ENCODE measurements at regions not wholly inside any gene's neighbourhood (a gene's known extent, or its start where the extent isn't known, plus 50 kb on each side); places are given as distances from the start of the nearest gene placed in this dataset.

DNA sequence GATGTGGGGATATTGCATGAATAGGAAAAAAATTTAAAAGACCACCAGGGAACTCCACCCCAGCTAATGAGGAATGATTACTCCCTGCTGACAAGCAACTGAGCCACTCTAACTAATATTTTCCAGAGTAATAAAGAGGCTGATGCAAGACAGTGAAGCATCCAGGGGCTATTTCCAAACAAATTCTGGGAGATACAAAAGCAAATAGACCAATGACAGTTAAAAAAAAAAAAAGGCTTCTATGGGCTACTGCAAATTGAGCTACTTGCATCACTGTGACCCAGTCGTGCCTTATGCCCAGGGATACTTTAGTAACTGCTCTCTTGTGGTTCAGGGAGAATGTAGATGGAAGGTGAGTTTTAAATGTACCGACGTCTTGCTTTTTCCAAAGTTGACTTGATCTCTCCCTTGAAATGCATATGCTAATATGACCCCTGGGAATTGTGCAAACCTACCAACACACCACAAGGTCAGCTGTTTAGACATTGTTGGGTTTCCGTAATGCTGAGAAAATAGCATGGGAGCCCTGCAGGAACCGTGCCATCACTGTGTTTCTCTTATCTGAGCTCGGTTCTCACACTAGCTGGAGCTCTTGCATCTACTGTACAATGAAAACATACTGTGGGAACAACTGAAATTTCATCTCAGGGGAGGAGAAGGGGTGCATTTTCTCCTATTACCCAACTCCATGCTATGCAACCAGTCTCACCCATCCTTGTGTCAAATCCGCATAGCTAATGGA lies 250.6 kb upstream of the MAP3K1 start:
- no peaks in the 10 kb centered on the region for H3K36me3 ChIP-seq (ENCODE audit: insufficient read depth, insufficient read length, low read length)
- TF ChIP-seq SUZ12 (IDR thresholded peaks at IDR 0.05; ENCODE audit: extremely low read depth, insufficient read depth, insufficient read length): no peak
- TF ChIP-seq ZNF274 (IDR thresholded peaks at IDR 0.05; ENCODE audit: low read depth, low read length): no peak
- TF ChIP-seq YY1 (IDR thresholded peaks at IDR 0.05; ENCODE audit: insufficient read depth, insufficient read length): no peak
- H3K9ac ChIP-seq (ENCODE audit: insufficient read length, low read depth): no peak overlapping the region
- H3K27me3 ChIP-seq (ENCODE audit: insufficient read depth, insufficient read length): no peaks in the 10 kb centered on the region
- DNase-seq (ENCODE audit: low read depth, low spot score): no peak
- no peak overlapping the region for H3K4me3 ChIP-seq (ENCODE audit: insufficient read length, low read depth)
- no peaks in the 10 kb centered on the region for H3K9me3 ChIP-seq (ENCODE audit: insufficient read depth, low read length)
- H3K4me1 ChIP-seq (ENCODE audit: insufficient read depth, insufficient read length): no peaks in the 10 kb centered on the region

DNA sequence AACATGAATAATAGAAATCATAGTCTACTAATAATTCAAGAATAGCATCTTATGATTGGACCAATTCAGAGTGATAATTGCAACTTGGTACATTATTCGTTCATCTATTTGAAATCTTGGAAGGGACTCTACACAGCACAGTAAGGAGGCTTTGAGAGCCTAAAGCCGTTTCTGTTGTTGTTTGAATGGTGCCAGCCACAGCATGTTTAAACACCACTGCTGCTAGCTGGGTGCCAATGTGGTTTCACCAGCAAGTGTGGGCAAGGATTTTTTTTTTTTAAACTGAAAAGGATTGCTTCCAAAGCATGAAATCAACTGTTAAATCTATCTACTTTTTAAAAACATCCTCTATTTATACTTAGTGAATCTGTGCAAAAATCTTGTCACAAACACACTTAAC lies 253.9 kb upstream of the MAP3K1 start:
- H3K9ac ChIP-seq (ENCODE audit: insufficient read length, low read depth): no peak overlapping the region
- no peaks in the 10 kb centered on the region for H3K27me3 ChIP-seq (ENCODE audit: insufficient read depth, insufficient read length)
- no peaks in the 10 kb centered on the region for H3K36me3 ChIP-seq (ENCODE audit: insufficient read depth, insufficient read length, low read length)
- H3K4me3 ChIP-seq (ENCODE audit: insufficient read length, low read depth): no peak overlapping the region
- TF ChIP-seq SUZ12 (IDR thresholded peaks at IDR 0.05; ENCODE audit: extremely low read depth, insufficient read depth, insufficient read length) (no peak), ZNF274 (IDR thresholded peaks at IDR 0.05; ENCODE audit: low read depth, low read length) (no peak)
- H3K4me1 ChIP-seq (ENCODE audit: insufficient read depth, insufficient read length): no peaks in the 10 kb centered on the region
- no peaks in the 10 kb centered on the region for H3K9me3 ChIP-seq (ENCODE audit: insufficient read depth, low read length)
- DNase-seq (ENCODE audit: low read depth, low spot score): no peak

DNA sequence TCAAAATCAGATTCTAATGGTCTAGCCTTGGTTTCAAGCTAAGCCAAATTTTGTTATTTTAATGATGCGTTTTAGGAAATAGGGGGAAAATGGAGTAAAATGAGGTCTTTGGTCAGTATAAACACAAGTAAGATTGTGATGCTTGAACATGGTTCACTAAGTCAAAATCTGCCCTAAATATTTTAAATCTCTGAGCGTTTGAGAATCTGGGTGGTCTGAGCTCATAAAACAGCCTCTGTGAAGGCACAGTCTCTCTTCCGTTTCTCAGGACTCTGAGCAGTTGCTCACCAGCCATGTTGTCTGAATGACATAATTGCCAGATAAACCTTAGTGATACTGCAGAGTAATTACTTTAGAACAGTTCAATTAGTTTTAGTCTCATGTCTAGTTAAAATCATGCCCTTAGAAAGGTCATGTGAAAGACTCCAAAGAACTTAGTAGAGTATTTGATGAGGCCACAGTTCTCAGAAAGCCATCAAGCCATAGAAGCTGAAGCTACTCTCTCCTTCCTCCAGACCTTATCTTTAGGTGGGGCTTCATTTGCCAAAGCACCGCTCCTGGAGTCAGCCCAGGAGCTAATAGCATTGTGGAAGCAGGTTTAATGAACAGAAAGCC lies 257.1 kb upstream of the MAP3K1 start:
- Histone ChIP-seq H3K4me1 (ENCODE audit: insufficient read depth, insufficient read length) (no peaks in the 10 kb centered on the region), H3K27me3 (ENCODE audit: insufficient read depth, insufficient read length) (no peaks in the 10 kb centered on the region), H3K9ac (ENCODE audit: insufficient read length, low read depth) (no peak overlapping the region), H3K9me3 (ENCODE audit: insufficient read depth, low read length) (no peaks in the 10 kb centered on the region), H3K36me3 (ENCODE audit: insufficient read depth, insufficient read length, low read length) (no peaks in the 10 kb centered on the region), H3K4me3 (ENCODE audit: insufficient read length, low read depth) (no peak overlapping the region)
- TF ChIP-seq ZNF274 (IDR thresholded peaks at IDR 0.05; ENCODE audit: low read depth, low read length): no peak
- TF ChIP-seq YY1 (IDR thresholded peaks at IDR 0.05; ENCODE audit: insufficient read depth, insufficient read length): no peak
- no peak for TF ChIP-seq SUZ12 (IDR thresholded peaks at IDR 0.05; ENCODE audit: extremely low read depth, insufficient read depth, insufficient read length)
- no peak for DNase-seq (ENCODE audit: low read depth, low spot score)

DNA sequence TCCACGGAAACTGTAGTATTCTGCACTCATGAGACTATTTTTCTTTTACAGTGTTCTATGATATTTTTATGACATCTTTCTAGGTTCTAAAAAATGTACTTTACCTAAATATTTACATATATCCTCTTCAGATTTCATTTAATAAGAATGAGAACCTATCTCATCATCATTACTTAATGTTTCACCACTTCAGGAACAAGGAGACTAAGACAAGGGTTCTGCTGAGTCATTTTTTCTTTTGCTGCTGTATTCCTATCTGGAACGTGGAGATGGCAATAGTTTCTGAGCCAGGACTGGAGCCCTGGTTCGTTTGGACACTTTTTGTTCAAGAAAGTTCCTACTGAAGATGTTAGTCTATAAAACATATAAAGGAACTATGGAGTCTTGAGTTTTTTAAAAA lies 258.2 kb upstream of the MAP3K1 start:
- H3K4me1 ChIP-seq (ENCODE audit: insufficient read depth, insufficient read length): no peaks in the 10 kb centered on the region
- DNase-seq (ENCODE audit: low read depth, low spot score): no peak

DNA sequence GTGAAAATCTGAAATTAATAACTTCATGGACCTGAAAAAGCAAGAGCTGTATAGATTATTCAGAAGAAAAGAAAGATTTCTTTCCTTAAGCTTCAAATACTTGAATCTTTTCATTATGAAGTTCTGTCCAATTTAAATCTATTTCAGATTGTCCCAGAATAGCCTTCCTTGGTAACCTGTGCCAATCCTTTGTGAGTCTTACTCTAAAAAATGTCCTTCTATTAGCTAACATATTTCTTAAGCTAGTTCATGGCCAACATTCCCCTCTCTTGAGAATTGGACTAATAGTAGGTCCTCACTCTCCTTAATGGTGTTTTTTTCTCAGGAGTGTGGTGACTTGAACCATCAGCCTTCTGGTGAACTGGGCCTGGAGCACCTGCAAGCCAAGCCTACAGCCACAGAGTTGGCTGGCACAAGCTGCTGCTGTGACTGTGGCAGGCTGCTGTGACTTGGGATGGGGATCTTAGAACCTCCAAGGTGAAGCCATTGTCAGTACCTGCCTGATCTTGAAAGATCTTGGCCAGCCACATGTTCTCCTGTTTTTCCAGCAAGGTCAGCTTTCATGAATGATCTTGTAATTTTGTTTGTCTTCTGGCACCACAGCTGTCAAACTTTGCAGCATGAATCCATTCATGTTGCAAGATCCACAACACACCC lies 262.6 kb upstream of the MAP3K1 start:
- H3K4me1 ChIP-seq (ENCODE audit: insufficient read depth, insufficient read length): no peaks in the 10 kb centered on the region
- TF ChIP-seq ZNF274 (IDR thresholded peaks at IDR 0.05; ENCODE audit: low read depth, low read length): no peak
- TF ChIP-seq SUZ12 (IDR thresholded peaks at IDR 0.05; ENCODE audit: extremely low read depth, insufficient read depth, insufficient read length): no peak
- no peak for TF ChIP-seq YY1 (IDR thresholded peaks at IDR 0.05; ENCODE audit: insufficient read depth, insufficient read length)
- no peak for DNase-seq (ENCODE audit: low read depth, low spot score)

More for the DNA sequence above, 258.2 kb upstream of the MAP3K1 start:
- no peak overlapping the region for H3K9ac ChIP-seq (ENCODE audit: insufficient read length, low read depth)
- H3K27me3 ChIP-seq (ENCODE audit: insufficient read depth, insufficient read length): no peaks in the 10 kb centered on the region
- no peaks in the 10 kb centered on the region for H3K36me3 ChIP-seq (ENCODE audit: insufficient read depth, insufficient read length, low read length)
- H3K4me3 ChIP-seq (ENCODE audit: insufficient read length, low read depth): no peak overlapping the region
- TF ChIP-seq ZNF274 (IDR thresholded peaks at IDR 0.05; ENCODE audit: low read depth, low read length) (no peak), YY1 (IDR thresholded peaks at IDR 0.05; ENCODE audit: insufficient read depth, insufficient read length) (no peak), SUZ12 (IDR thresholded peaks at IDR 0.05; ENCODE audit: extremely low read depth, insufficient read depth, insufficient read length) (no peak)
- H3K9me3 ChIP-seq (ENCODE audit: insufficient read depth, low read length): no peaks in the 10 kb centered on the region

DNA sequence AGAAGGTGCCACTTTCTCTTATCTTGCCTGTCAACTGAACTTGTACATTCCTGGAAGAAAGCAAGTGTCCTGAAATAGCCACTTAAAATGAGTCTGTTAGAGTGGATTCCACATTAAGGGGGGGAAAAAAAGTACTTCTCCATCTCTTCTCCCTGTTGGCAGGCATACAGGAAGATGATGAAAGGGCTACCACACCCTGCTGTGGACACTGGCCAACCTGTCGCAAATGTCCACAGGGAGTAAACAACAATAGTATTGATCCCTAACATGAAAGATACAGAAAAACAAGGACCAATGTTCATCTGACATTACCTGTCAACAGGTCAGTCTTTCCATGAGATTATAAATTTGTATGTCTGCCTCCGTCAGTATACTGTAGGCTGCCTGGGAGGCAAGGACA lies 265.1 kb upstream of the MAP3K1 start:
- Histone ChIP-seq H3K36me3 (ENCODE audit: insufficient read depth, insufficient read length, low read length) (no peaks in the 10 kb centered on the region), H3K9me3 (ENCODE audit: insufficient read depth, low read length) (no peaks in the 10 kb centered on the region), H3K4me1 (ENCODE audit: insufficient read depth, insufficient read length) (no peaks in the 10 kb centered on the region), H3K9ac (ENCODE audit: insufficient read length, low read depth) (no peak overlapping the region), H3K4me3 (ENCODE audit: insufficient read length, low read depth) (no peak overlapping the region), H3K27me3 (ENCODE audit: insufficient read depth, insufficient read length) (no peaks in the 10 kb centered on the region)
- DNase-seq (ENCODE audit: low read depth, low spot score): no peak
- TF ChIP-seq YY1 (IDR thresholded peaks at IDR 0.05; ENCODE audit: insufficient read depth, insufficient read length) (no peak), ZNF274 (IDR thresholded peaks at IDR 0.05; ENCODE audit: low read depth, low read length) (no peak), SUZ12 (IDR thresholded peaks at IDR 0.05; ENCODE audit: extremely low read depth, insufficient read depth, insufficient read length) (no peak)

More for the DNA sequence above, 262.6 kb upstream of the MAP3K1 start:
- Histone ChIP-seq H3K27me3 (ENCODE audit: insufficient read depth, insufficient read length) (no peaks in the 10 kb centered on the region), H3K4me3 (ENCODE audit: insufficient read length, low read depth) (no peak overlapping the region), H3K9me3 (ENCODE audit: insufficient read depth, low read length) (no peaks in the 10 kb centered on the region), H3K36me3 (ENCODE audit: insufficient read depth, insufficient read length, low read length) (no peaks in the 10 kb centered on the region), H3K9ac (ENCODE audit: insufficient read length, low read depth) (no peak overlapping the region)

Measured in NT2/D1 (cell line).